ENCODE measurements at regions not wholly inside any gene's neighbourhood (a gene's known extent, or its start where the extent isn't known, plus 50 kb on each side); places are given as distances from the start of the nearest gene placed in this dataset.

GRCh38 chr3:70729845-70730244 is 417.4 kb upstream of the MDFIC2 start (continued):
- TF ChIP-seq NFE2L1 (CRISPR knock-in tag; IDR thresholded peaks at IDR 0.05) (no peak), TP53 (CRISPR knock-in tag; IDR thresholded peaks at IDR 0.05) (no peak), ZNF396 (CRISPR knock-in tag; IDR thresholded peaks at IDR 0.05; ENCODE audit: borderline replicate concordance) (no peak)

GRCh38 chr3:70728311-70728710 is 415.9 kb upstream of the MDFIC2 start:
- POLR2A ChIA-PET, result no interaction called here
- no peak overlapping the region for H3K27ac Mint-ChIP-seq
- H3K4me3 Mint-ChIP-seq, result no peak overlapping the region
- no peaks in the 10 kb centered on the region for H3K36me3 Mint-ChIP-seq
- H3K4me1 Mint-ChIP-seq, result peaks cover 42% of the 10 kb centered on the region
- H3K27me3 Mint-ChIP-seq (ENCODE audit: low read depth), result no peaks in the 10 kb centered on the region
- TF ChIP-seq ZNF416 (CRISPR knock-in tag; IDR thresholded peaks at IDR 0.05) (no peak), STAT6 (CRISPR knock-in tag; conservative IDR thresholded peaks at IDR 0.05; ENCODE audit: low read depth) (no peak), ZNF232 (CRISPR knock-in tag; IDR thresholded peaks at IDR 0.05) (no peak), NR1H2 (CRISPR knock-in tag; IDR thresholded peaks at IDR 0.05) (no peak)
- TF ChIP-seq, protein P1, sequence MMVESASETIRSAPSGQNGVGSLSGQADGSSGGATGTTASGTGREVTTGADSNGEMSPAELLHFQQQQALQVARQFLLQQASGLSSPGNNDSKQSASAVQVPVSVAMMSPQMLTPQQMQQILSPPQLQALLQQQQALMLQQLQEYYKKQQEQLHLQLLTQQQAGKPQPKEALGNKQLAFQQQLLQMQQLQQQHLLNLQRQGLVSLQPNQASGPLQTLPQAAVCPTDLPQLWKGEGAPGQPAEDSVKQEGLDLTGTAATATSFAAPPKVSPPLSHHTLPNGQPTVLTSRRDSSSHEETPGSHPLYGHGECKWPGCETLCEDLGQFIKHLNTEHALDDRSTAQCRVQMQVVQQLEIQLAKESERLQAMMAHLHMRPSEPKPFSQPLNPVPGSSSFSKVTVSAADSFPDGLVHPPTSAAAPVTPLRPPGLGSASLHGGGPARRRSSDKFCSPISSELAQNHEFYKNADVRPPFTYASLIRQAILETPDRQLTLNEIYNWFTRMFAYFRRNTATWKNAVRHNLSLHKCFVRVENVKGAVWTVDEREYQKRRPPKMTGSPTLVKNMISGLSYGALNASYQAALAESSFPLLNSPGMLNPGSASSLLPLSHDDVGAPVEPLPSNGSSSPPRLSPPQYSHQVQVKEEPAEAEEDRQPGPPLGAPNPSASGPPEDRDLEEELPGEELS (CRISPR knock-in tag; IDR thresholded peaks at IDR 0.05), result no peak
- TF ChIP-seq, protein P2, sequence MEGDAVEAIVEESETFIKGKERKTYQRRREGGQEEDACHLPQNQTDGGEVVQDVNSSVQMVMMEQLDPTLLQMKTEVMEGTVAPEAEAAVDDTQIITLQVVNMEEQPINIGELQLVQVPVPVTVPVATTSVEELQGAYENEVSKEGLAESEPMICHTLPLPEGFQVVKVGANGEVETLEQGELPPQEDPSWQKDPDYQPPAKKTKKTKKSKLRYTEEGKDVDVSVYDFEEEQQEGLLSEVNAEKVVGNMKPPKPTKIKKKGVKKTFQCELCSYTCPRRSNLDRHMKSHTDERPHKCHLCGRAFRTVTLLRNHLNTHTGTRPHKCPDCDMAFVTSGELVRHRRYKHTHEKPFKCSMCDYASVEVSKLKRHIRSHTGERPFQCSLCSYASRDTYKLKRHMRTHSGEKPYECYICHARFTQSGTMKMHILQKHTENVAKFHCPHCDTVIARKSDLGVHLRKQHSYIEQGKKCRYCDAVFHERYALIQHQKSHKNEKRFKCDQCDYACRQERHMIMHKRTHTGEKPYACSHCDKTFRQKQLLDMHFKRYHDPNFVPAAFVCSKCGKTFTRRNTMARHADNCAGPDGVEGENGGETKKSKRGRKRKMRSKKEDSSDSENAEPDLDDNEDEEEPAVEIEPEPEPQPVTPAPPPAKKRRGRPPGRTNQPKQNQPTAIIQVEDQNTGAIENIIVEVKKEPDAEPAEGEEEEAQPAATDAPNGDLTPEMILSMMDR (IDR thresholded peaks at IDR 0.05), result no peak
- TF ChIP-seq, protein P3, sequence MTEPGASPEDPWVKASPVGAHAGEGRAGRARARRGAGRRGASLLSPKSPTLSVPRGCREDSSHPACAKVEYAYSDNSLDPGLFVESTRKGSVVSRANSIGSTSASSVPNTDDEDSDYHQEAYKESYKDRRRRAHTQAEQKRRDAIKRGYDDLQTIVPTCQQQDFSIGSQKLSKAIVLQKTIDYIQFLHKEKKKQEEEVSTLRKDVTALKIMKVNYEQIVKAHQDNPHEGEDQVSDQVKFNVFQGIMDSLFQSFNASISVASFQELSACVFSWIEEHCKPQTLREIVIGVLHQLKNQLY (CRISPR knock-in tag; IDR thresholded peaks at IDR 0.05), result no peak
- TF ChIP-seq, protein P4, sequence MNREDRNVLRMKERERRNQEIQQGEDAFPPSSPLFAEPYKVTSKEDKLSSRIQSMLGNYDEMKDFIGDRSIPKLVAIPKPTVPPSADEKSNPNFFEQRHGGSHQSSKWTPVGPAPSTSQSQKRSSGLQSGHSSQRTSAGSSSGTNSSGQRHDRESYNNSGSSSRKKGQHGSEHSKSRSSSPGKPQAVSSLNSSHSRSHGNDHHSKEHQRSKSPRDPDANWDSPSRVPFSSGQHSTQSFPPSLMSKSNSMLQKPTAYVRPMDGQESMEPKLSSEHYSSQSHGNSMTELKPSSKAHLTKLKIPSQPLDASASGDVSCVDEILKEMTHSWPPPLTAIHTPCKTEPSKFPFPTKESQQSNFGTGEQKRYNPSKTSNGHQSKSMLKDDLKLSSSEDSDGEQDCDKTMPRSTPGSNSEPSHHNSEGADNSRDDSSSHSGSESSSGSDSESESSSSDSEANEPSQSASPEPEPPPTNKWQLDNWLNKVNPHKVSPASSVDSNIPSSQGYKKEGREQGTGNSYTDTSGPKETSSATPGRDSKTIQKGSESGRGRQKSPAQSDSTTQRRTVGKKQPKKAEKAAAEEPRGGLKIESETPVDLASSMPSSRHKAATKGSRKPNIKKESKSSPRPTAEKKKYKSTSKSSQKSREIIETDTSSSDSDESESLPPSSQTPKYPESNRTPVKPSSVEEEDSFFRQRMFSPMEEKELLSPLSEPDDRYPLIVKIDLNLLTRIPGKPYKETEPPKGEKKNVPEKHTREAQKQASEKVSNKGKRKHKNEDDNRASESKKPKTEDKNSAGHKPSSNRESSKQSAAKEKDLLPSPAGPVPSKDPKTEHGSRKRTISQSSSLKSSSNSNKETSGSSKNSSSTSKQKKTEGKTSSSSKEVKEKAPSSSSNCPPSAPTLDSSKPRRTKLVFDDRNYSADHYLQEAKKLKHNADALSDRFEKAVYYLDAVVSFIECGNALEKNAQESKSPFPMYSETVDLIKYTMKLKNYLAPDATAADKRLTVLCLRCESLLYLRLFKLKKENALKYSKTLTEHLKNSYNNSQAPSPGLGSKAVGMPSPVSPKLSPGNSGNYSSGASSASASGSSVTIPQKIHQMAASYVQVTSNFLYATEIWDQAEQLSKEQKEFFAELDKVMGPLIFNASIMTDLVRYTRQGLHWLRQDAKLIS (CRISPR knock-in tag; IDR thresholded peaks at IDR 0.05; ENCODE audit: borderline replicate concordance), result no peak
- DNase-seq (ENCODE audit: low spot score) (no peak), ATAC-seq (no peak)
- CTCF ChIA-PET, result no interaction called here
- H3K9me3 Mint-ChIP-seq, result peaks cover 9% of the 10 kb centered on the region

DNA sequence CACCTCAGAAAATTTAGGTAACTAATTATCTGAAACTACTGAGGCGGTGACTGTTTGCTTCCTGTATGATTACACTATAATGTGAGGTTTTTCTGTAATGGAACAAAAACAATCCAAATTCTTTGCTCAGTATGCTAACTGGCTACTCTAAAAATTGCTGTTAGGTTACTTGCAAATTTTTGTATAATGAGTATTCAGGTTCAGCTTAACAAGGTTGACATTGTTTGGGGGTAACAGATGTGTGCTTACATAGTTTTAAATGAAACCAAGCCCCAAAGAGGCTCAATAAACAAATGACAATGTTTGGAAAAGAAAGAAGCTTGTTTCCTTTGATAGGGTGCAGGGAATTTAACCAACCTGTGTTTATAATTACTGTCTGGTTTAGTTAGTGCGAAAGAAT is 414.5 kb upstream of the MDFIC2 start:
- H3K9me3 Mint-ChIP-seq, result peaks cover 9% of the 10 kb centered on the region
- peaks cover 35% of the 10 kb centered on the region for H3K4me1 Mint-ChIP-seq
- H3K27ac Mint-ChIP-seq, result no peak overlapping the region
- no peak for ATAC-seq
- no peak overlapping the region for H3K4me3 Mint-ChIP-seq
- DNase-seq (ENCODE audit: low spot score), result no peak
- ChIA-PET POLR2A (no interaction called here), CTCF (no interaction called here)
- no peaks in the 10 kb centered on the region for H3K27me3 Mint-ChIP-seq (ENCODE audit: low read depth)
- H3K36me3 Mint-ChIP-seq, result no peaks in the 10 kb centered on the region
- TF ChIP-seq, protein P5, sequence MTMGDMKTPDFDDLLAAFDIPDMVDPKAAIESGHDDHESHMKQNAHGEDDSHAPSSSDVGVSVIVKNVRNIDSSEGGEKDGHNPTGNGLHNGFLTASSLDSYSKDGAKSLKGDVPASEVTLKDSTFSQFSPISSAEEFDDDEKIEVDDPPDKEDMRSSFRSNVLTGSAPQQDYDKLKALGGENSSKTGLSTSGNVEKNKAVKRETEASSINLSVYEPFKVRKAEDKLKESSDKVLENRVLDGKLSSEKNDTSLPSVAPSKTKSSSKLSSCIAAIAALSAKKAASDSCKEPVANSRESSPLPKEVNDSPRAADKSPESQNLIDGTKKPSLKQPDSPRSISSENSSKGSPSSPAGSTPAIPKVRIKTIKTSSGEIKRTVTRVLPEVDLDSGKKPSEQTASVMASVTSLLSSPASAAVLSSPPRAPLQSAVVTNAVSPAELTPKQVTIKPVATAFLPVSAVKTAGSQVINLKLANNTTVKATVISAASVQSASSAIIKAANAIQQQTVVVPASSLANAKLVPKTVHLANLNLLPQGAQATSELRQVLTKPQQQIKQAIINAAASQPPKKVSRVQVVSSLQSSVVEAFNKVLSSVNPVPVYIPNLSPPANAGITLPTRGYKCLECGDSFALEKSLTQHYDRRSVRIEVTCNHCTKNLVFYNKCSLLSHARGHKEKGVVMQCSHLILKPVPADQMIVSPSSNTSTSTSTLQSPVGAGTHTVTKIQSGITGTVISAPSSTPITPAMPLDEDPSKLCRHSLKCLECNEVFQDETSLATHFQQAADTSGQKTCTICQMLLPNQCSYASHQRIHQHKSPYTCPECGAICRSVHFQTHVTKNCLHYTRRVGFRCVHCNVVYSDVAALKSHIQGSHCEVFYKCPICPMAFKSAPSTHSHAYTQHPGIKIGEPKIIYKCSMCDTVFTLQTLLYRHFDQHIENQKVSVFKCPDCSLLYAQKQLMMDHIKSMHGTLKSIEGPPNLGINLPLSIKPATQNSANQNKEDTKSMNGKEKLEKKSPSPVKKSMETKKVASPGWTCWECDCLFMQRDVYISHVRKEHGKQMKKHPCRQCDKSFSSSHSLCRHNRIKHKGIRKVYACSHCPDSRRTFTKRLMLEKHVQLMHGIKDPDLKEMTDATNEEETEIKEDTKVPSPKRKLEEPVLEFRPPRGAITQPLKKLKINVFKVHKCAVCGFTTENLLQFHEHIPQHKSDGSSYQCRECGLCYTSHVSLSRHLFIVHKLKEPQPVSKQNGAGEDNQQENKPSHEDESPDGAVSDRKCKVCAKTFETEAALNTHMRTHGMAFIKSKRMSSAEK (CRISPR knock-in tag; IDR thresholded peaks at IDR 0.05; ENCODE audit: borderline replicate concordance), result no peak
- no peak for TF ChIP-seq ZNF396 (CRISPR knock-in tag; IDR thresholded peaks at IDR 0.05; ENCODE audit: borderline replicate concordance)
- TF ChIP-seq, protein P6, sequence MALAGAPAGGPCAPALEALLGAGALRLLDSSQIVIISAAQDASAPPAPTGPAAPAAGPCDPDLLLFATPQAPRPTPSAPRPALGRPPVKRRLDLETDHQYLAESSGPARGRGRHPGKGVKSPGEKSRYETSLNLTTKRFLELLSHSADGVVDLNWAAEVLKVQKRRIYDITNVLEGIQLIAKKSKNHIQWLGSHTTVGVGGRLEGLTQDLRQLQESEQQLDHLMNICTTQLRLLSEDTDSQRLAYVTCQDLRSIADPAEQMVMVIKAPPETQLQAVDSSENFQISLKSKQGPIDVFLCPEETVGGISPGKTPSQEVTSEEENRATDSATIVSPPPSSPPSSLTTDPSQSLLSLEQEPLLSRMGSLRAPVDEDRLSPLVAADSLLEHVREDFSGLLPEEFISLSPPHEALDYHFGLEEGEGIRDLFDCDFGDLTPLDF (CRISPR knock-in tag; IDR thresholded peaks at IDR 0.05), result no peak
- TF ChIP-seq ATF2 (CRISPR knock-in tag; IDR thresholded peaks at IDR 0.05; ENCODE audit: borderline replicate concordance, low read depth), result no peak

Data from WTC11 (cell line).